GM18873 (cell line): ENCODE measurements at regions not wholly inside any gene's neighbourhood (a gene's known extent, or its start where the extent isn't known, plus 50 kb on each side); places are given as distances from the start of the nearest gene placed in this dataset.

Experiments used
- ATAC-seq: cut with Tn5 transposase; IDR thresholded peaks from one replicate; pipeline ENCODE4 v1.9.1; 2021; ENCODE audit warnings: mild to moderate bottlenecking, moderate library complexity, moderate number of reproducible peaks; ENCODE audit not compliant: unreplicated experiment, low FRiP score

GRCh38 chr6:93083337-93084230 is 335.8 kb downstream of the EPHA7 start:
- ATAC-seq: no peak

- no peak for ATAC-seq
These were observed 337.5 kb downstream of the EPHA7 start for GRCh38 chr6:93081901-93082300.

- ATAC-seq: no peak
These were observed 340.3 kb downstream of the EPHA7 start for GRCh38 chr6:93079061-93079460.

GRCh38 chr6:93073811-93074210 is 345.5 kb downstream of the EPHA7 start:
- no peak for ATAC-seq

- no peak for ATAC-seq
These were observed 349.5 kb downstream of the EPHA7 start for GRCh38 chr6:93069856-93070255.

DNA sequence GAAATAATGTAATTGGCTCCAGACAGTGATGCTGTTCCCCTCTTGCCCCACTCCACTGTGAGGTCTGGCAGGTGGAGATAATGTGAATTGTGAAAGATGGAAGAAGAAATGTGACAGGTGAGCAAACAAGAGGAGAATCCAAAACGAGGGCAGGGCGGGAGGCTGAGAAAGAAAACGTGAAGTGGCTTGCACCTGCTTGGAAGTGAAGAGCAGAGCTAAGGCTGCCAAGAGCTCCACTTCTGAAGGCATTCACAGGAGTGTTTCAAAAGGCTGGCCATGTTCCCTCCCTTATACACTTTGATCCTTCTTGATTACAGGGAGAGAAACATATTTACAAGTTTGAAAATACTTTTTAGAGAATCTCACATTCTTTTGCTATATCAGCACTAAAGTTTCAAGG is 359.4 kb downstream of the EPHA7 start:
- no peak for ATAC-seq

DNA sequence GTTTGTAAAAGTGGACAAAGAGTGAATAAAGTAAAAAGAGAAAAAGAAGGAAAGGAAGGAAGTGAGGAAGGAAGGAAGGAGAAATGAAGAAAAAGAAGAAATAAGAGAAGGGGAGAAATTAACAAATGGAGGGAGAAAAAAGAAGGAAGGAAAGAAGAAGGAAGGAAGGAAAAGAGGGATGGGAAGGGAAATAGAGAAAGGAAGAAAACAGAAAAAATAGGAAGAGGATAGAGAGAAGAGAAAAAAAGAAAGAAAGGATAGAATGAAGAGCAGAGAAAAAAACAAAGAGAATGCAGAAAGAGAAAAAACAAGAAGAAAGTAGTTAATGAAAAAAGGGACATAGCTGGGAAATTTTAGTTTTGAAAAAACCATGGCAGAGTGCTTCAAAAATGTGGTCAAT is 361.8 kb downstream of the EPHA7 start:
- no peak for ATAC-seq

DNA sequence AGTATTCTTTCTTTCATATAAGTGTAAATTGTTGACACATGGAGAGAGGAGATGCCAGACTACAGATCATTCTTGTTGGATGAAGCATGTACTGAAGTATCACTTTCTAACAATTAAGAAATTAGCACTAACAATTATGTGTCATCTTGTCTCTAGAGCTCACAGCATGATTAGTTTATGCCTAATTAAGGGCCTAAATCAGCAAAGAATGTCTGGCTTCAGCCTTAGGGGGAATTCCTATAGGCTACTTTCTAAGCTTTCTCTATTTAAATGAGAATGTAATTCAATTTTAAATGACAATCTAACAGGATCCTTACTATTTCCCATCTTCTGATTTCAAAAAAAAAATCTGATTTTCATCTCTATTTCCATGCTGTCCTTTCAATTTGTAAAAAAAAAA is 371.0 kb downstream of the EPHA7 start:
- no peak for ATAC-seq

GRCh38 chr6:93047033-93047432 is 372.3 kb downstream of the EPHA7 start:
- ATAC-seq: no peak

DNA sequence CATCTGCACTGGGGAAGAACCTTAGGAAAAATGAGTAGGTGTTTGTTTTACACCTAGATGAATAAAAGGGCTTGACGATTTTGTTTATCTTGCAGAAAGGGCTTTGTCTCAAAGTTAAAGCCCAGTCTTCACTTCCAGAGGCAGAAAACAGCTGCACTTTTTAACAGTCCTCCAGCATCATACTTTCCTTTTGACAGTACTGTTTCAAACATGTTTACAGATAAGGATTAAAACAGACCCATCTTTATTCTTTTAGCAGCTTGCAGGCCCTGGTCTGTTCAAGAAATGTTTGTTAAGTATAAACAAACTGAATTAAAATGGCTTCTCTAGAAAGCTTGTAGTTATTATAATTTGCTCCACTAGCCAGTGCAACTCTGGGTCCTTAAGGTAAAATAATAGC is 374.2 kb downstream of the EPHA7 start:
- no peak for ATAC-seq

DNA sequence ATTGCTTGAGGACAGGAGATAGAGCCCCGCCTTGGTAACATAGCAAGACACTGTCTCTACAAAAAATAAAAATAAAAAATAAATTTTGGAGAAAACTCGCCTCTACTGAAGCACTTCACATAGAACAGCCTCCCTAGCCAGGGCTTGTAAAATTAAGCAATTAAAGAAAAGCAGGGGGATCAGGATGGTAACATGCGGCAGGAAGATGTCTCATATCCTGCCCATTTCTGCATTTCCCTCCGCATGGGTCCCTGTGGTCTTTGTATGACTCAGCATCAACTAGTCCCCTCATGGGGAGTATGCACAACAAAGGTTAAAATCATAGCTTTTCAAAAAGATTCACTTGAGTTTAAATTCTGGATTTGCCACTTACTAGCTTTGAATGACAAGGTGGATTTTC is 379.0 kb downstream of the EPHA7 start:
- no peak for ATAC-seq

- no peak for ATAC-seq
These were observed 382.5 kb downstream of the EPHA7 start for GRCh38 chr6:93036835-93037234.

- no peak for ATAC-seq
These were observed 383.6 kb downstream of the EPHA7 start for GRCh38 chr6:93035756-93036155.

- ATAC-seq: no peak
These were observed 398.0 kb downstream of the EPHA7 start for GRCh38 chr6:93021235-93021915.

GRCh38 chr6:93017626-93018025 is 401.7 kb downstream of the EPHA7 start:
- ATAC-seq: no peak

GRCh38 chr6:93017213-93017612 is 402.1 kb downstream of the EPHA7 start:
- ATAC-seq: no peak

DNA sequence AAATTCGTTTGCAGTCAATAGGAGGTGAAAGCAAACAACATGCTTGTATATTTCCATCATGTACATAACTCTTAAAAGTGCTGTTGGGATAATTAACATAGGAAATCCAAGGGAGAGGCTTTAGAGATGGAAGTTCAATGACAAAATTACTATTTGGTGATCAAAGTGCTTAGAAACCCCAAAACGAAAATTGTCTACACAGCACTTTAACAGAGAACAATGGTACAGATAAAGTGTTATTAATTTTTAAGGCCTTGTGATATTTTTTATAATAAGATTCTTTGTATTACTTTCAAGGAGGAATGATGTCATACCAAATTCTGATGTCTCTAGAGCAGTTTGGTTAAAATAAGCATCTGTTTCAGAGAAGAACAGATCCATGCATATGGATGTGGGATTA is 406.3 kb downstream of the EPHA7 start:
- ATAC-seq: no peak

DNA sequence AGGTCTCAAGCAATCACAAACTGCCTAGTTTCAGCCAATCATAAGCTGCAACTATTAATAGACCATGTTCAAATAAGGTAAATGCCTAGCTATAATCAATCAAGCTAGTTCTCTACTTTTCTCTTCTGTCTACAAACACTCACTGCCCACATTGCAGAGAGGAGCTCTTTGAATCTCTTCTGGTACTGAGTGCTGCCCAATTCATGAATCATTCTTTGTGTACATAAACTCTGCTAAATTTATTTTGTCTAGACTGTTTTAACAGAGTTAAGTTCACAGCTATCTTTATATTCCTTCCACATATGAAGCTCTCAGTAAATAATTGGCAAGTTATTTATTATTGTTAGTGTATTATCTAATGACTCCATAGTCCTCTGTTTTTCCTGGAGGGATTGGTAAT is 411.0 kb downstream of the EPHA7 start:
- ATAC-seq: no peak

DNA sequence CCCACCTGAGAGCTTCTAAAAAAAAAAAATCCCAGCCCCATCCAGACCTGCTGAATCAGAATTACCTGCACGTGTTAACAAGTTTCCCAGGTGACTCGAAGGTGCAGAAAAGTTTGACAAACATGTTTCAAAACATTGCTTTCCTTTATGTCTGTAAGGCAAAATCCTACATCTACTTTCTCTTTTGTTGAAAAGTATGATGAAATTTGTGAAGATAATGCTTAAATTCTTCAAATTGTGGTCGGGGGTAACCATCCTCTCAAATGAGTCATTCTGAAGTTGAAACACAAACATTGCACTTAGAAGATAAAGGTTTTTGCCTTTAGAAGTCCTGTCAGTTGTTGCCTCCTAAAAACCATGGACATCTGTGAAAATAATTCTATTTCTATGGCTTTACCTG is 429.7 kb downstream of the EPHA7 start:
- no peak for ATAC-seq

- ATAC-seq: no peak
These were observed 440.1 kb downstream of the EPHA7 start for GRCh38 chr6:92979281-92979680.

DNA sequence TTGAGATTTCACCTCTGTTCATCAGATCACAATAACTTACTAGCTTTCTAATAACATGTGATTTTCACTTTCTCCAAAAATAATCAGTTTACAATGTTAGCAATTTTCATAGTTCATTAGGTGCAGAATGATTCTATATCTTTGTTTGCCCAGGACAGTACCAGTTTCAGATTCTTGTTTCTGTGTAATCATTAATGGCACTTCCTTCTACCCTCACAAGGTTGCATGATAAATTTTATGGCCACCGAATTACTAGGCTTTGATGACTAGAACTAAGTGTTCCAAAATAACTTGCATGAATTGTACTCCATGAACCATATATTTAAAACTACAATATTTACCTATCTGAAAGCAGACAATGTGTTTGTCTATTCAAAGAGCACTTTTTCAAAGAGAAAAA is 442.3 kb downstream of the EPHA7 start:
- ATAC-seq: no peak

DNA sequence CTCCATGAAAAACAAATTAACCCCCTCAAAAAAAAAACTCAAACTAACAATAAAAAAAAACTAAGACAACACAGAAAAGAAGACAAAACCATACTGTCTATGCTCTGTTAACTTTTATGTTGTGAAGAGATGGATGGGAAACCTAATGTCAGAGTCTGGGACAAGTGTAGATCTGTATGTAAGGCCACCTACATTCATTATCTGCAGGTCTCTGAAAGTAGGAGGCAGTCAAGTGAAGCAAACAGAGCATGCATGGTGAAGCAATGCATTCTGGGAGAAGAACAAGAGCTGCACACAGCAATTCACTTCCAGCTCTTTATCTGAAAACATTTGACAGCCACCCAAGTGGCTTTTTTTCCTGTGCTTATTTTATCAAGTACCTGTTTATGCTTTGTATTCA is 452.0 kb downstream of the EPHA7 start:
- ATAC-seq: no peak
